ENCODE measurements at regions not wholly inside any gene's neighbourhood (a gene's known extent, or its start where the extent isn't known, plus 50 kb on each side); places are given as distances from the start of the nearest gene placed in this dataset.
"Not testable (repeated sequence)": the region's sequence is repeated elsewhere in the genome, so short reads cannot be mapped to it uniquely, and the experiment has no call there.

- DNase-seq = no peak
Measured at GRCh38 chr13:19061278-19061677, 120.3 kb downstream of the TUBA3C start.

- DNase-seq = no peak
Measured at GRCh38 chr13:19060311-19061002, 121.2 kb downstream of the TUBA3C start.

- DNase-seq = no peak
Measured at GRCh38 chr13:19059016-19059780, 122.4 kb downstream of the TUBA3C start.

DNA sequence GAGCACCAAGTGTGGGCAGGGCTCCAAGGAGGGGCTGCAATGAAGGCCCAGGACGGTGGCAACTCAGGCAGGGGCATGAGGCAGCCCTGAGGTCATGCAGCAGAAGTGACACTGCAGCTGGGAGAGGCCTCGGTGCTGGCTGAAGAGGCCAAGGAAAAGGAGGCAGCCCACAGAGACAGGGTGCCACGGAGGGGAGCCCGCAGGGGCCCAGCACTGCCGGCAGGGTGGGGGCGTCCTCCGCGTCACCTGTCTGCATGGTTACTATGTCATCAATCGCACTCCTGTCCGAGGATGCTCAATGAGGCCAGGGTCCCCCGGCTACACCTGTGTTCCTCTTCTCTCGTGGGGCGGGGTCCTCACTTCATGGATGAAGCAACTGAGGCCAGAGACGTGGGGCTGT lies 123.1 kb downstream of the TUBA3C start:
- DNase-seq = no peak

- no peak for DNase-seq
Measured at GRCh38 chr13:19057588-19058340, 123.9 kb downstream of the TUBA3C start.

DNA sequence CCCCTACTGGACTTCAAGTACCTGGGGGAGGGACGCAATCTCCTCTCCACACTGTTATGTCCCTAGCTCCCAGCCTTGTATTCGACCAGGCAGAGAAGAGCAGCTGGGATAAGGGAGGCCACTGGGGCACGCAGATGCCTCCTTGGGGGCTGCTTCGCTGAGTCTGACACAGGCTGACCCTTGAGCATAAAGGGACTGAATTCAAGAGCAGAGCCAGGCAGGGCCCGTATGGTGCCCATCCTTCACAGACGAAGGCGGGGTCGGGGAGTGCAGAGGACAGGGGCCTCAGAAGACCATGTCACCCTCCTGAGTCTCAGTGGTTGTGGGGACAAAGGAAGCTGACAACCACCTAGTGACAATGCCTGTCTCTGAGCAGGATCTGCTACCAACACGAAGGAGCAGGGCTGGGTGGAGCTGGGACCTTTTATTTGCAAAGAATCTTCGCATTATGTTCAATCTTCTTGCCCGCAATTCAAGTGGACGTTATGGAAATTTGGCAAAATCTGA lies 124.6 kb downstream of the TUBA3C start:
- DNase-seq = no peak

DNA sequence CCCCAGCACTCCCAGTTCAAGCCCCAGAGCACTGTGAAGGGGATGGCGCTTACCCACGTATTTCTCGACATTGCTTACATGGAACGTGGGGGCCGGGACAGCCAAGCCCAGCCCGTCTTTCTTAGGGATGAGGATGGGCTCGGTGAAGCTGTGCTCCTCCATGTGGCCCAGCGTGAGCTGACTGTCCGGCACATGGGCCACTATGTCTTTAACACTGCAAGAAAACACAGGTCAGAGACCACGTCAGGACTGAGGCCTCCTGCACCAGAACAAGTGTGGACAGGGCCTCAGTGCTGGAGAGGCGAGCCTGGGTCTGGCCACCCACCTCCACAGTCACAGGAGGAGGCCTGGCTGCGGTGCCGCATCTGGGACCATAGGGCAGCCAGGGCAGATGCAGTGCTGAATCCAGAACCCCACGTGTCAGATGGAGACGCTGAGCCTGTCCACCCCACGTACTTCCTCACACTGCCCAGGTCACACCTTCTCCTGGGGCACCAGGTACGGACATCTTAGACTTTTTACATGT lies 125.2 kb downstream of the TUBA3C start:
- no peak for DNase-seq

GRCh38 chr13:19055611-19056010 lies 126.0 kb downstream of the TUBA3C start:
- no peak for DNase-seq

DNA sequence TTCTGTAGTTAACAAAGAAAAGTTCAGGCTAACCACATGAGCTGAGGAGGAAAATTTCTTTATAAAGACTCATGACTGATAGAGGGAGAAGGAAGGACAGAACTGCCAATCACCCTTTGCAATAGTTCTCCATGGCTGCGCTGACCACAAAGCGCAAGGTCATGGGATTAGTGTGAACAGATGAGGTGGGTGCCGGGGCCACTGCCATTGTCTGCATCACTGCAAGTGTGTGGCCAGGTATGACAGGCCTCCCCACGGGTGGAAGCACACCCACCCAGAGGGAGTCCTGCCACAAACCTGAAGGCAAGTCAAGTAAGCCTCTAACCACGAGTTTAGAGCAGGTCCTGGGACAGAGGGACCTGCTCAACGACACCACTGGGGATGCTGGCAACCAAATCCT lies 128.1 kb downstream of the TUBA3C start:
- DNase-seq = no peak

DNA sequence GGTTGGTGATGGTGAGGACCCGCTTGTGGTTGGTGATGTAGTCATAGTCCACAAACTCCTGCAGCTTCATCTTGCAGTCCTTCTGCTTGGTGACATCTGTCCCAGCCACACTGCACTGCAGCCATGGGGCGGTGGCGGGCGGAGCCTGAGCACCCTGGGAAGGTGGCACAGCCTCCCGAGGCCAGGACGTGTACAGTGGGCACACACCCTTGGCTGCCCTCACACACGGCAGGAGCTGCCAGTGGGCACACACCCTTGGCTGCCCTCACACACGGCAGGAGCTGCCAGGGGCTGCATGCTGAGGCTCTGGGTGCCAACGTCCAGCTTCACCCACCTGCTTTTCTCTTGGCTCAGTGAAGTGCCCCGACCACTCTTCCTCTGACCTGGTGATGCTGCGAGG lies 128.7 kb downstream of the TUBA3C start:
- DNase-seq = no peak

DNA sequence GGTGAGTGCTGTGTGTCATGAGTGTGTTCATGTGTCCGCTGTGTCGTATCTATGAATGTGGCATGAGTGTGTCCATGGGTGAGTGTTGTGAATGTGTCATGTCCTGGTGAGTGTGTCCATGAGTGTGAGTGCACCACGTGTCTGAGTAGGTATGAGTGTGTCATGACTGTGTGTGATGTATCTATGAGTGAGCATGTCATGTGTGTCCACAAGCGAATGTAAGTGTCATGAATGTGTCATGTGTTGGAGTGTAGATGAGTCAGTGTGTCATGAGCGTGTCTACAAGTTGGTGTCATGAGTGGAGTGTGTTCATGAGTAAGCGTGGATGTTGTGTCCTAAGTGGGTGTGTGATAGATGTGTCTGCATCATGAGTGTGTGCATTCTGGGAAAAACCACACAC lies 129.4 kb downstream of the TUBA3C start:
- no peak for DNase-seq

DNA sequence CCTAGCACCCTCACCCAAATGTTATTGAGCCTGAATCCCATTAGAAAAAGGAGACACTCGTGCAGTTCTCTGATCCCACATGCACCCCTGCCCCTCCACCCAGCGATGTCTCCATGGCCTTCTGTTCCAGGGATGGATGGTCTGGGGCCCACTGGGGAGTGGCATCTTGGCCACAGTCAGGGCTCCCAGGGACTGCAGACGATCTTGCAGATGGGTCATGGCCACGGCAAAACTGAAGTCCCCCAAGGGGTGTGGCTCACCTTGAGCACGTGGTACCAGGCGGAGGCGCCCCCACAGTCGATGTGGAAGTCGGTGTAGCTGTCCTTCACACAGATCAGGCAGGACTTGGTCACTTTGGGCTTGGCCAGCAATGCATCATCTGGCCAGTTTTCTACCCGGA lies 130.7 kb downstream of the TUBA3C start:
- no peak for DNase-seq

GRCh38 chr13:19049624-19050023 lies 132.0 kb downstream of the TUBA3C start:
- DNase-seq = not testable (repeated sequence)

DNA sequence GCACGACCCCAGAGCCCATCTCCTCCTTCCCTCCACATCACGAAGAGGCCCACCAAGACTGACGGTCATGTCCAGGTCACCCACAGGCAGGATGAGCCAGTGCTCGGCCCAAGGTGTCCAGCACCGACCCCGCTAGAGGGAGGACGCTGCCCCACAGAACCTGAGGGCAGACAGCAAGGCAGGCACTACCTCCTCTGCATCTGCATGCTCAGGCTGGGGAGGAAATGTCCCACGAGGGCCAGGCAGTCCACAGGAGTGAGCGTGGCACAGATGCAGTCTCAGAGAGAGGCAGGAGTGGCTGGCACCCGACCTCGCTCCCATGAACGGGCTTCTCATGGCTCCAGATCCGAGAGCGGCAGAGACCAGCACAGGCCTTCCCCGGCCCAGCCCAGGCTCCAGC lies 133.2 kb downstream of the TUBA3C start:
- no peak for DNase-seq

GRCh38 chr13:19023115-19023514 lies 158.5 kb downstream of the TUBA3C start:
- peak; percentile 0 for DNase-seq

DNA sequence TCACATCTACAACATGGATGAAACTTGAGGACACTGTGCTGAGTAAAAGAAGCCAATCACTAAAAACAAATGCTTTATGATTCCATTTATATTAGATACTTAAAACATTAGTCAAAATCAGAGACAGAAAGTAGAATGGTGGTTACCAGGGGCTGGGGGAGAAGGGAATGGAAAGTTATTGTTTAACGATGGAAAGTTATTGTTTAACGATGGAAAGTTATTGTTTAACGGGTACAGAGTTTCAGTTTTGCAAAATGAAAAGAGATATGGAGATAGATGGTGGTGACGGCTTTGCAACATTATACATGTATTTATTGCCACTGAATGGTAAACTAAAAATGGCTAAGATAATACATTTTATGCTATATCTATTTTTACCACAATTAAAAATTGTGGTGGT lies 160.6 kb downstream of the TUBA3C start:
- DNase-seq = no peak

DNA sequence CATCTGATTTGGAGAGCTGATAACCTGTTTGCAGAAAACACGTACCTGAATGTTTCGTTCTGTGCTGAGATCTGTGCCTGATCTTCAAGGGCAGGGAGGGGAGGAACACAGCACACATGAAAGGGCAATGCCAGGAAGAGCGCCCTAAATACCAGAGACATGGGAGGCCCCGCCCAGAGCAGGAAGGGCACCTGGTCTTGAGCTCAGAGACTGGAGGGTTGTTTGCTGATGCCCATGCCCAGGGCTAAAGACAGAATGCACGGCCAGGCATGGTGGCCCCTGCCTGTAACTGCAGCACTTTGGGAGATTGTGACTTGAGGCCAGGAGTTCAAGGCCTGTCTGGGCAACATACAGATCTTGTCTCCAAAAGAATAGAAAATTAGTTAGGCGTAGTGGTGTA lies 183.2 kb downstream of the TUBA3C start:
- DNase-seq = no peak

GRCh38 chr13:18996627-18997051 lies 185.0 kb downstream of the TUBA3C start:
- no peak for DNase-seq

DNA sequence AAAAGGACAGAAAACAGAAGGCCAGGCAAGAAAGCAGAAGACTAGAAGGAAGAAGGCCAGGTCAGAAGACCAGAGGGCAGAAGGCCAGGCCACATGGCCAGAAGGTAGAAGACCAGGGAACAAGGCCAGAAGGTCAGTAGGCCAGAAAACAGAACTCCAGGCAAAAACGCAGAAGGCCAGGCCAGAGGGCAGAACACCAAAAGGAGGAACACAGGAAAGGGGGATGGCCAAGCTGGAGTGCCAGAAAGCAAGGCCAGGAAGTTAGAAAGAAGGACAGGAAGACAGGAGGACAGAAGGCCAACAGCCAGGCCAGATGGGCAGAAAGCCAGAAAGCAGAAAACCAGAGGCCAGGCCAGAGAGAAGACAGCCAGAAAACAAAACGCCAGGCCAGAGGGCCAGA lies 185.4 kb downstream of the TUBA3C start:
- DNase-seq = no peak

DNA sequence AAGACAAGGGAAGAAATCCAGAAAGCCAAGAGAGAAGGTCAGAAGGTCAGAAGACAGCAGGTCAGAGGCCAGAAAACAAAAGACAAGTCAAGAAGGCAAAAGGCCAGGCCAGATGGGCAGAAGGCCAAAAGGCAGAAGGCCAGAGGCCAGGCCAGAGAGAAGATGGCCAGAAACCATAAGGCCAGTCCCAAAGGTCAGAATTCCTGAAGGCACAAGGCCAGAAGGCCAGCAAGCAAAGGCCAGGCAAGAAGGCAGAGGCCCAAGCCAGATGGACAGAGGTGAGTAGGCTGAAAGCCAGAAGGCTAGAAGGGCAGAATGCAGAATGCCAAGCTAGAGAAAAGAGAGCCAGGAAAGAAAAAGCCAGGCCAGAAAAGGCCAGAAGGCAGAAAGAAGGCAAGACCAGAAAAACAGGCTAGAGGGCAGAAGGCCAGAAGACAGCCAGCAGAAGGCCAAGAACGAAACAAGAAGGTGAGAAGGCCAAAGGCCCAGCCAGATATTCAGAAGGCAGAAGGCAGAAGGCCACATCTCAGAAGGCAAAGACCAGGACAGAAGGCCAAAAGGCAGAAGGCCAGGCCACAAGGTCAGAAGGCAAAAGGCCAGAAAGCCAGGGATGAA lies 186.3 kb downstream of the TUBA3C start:
- no peak for DNase-seq

- DNase-seq = no peak
Measured at GRCh38 chr13:18993884-18994660, 187.6 kb downstream of the TUBA3C start.

GRCh38 chr13:18992791-18993190 lies 188.8 kb downstream of the TUBA3C start:
- DNase-seq = no peak
